Transverse colon (tissue), 3 donors: ENCODE measurements at regions not wholly inside any gene's neighbourhood (a gene's known extent, or its start where the extent isn't known, plus 50 kb on each side); places are given as distances from the start of the nearest gene placed in this dataset.

Experiments
- EP300 ChIP-seq: sonication (generic); formaldehyde crosslinking; IDR thresholded peaks from one replicate; pipeline ENCODE4 v1.6.1; 2017; ENCODE audit warnings: antibody characterized with exemption, low read depth
- POLR2A ChIP-seq: fragments of 450-650 bp; IDR thresholded peaks from one replicate; pipeline ENCODE4 v1.6.1; 2016; ENCODE audit warnings: antibody characterized with exemption, mild to moderate bottlenecking, moderate library complexity
- TF ChIP-seq, protein P1 (sequence below), 5 experiments: fragments of 200-600 bp in 3 of 5; fragments of 450-650 bp in 2 of 5; sonication (generic) in 3 of 5; IDR thresholded peaks; 1 replicate in 2 of 5; 2 replicates in 3 of 5; pipeline ENCODE4 v1.5.1; 2016 to 2017; ENCODE audit warnings: antibody characterized with exemption in 5 of 5, inconsistent platforms in 3 of 5, mild to moderate bottlenecking in 2 of 5, moderate library complexity in 1 of 5

DNA sequence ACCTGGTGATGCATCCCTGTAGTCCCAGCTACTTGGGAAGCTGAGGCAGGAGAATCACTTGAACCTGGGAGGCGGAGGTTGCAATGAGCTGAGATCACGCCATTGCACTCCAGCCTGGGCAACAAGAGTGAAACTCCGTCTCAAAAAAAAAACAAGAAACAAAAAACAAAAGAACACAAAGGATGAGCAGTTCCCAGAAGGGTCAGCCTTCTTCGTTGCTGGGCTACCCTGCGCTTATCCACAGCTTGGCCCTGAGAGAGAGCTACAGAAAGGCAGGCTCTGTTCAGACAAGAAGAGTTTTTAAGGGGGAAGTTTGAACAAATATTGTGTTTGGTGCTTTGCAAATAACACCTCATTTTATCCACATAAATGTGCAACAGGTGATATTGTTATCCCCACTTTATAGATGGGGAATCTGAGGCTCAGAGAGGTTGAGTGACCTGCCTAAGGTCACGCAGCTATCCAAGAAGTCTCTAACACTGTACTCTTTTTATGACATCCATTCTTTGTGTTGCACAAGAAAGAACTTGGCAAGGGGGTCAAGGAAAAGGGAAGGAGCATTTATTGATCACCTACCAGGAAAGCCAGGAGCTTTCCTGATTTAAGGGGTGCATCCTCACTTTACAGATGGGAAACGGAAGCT is 63.7 kb upstream of the NEURL1B start:
- TF ChIP-seq, protein P1, sequence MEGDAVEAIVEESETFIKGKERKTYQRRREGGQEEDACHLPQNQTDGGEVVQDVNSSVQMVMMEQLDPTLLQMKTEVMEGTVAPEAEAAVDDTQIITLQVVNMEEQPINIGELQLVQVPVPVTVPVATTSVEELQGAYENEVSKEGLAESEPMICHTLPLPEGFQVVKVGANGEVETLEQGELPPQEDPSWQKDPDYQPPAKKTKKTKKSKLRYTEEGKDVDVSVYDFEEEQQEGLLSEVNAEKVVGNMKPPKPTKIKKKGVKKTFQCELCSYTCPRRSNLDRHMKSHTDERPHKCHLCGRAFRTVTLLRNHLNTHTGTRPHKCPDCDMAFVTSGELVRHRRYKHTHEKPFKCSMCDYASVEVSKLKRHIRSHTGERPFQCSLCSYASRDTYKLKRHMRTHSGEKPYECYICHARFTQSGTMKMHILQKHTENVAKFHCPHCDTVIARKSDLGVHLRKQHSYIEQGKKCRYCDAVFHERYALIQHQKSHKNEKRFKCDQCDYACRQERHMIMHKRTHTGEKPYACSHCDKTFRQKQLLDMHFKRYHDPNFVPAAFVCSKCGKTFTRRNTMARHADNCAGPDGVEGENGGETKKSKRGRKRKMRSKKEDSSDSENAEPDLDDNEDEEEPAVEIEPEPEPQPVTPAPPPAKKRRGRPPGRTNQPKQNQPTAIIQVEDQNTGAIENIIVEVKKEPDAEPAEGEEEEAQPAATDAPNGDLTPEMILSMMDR (IDR thresholded peaks at IDR 0.05) = no peak
- TF ChIP-seq POLR2A (no peak), EP300 (no peak)
